Colonic mucosa (tissue), 4 donors: ENCODE measurements at regions not wholly inside any gene's neighbourhood (a gene's known extent, or its start where the extent isn't known, plus 50 kb on each side); places are given as distances from the start of the nearest gene placed in this dataset.

Experiments
- DNase-seq: peaks from one replicate; pipeline ENCODE4 v3.0.0-alpha.2; 2020
- H3K27ac ChIP-seq: fragments of 200-600 bp; one replicate; pipeline ENCODE4 v1.8.0; 2021
- H3K27me3 ChIP-seq: fragments of 200-600 bp; one replicate; pipeline ENCODE4 v1.8.0; 2021
- H3K36me3 ChIP-seq: fragments of 200-600 bp; one replicate; pipeline ENCODE4 v1.8.0; 2021
- H3K4me1 ChIP-seq: fragments of 200-600 bp; one replicate; pipeline ENCODE4 v1.8.0; 2021; ENCODE audit warnings: mild to moderate bottlenecking
- H3K4me3 ChIP-seq: fragments of 200-600 bp; one replicate; pipeline ENCODE4 v1.8.0; 2021
- H3K9ac ChIP-seq, 2 donors: one replicate each; pipeline ENCODE4 v1.7.0; 2013; ENCODE audit warnings: control low read depth in 2 of 2, low read depth in 2 of 2, low read length in 2 of 2
- H3K9me3 ChIP-seq: fragments of 200-600 bp; one replicate; pipeline ENCODE4 v1.8.0; 2021
- intact Hi-C: fragments of 100-400 bp; cut with DNase I; formaldehyde crosslinking; loops from one replicate; pipeline ENCODE4 v1.14.1; 2022
- TF ChIP-seq, protein P1 (sequence below): fragments of 200-600 bp; IDR thresholded peaks from one replicate; pipeline ENCODE4 v1.8.0; 2022; ENCODE audit warnings: antibody characterized with exemption, mild to moderate bottlenecking
- donor health status: healthy.
- donor health status: DM: no; HTN: no; CAD: no.
- donor health status: DM: no; HTN: no; CAD: no.

DNA sequence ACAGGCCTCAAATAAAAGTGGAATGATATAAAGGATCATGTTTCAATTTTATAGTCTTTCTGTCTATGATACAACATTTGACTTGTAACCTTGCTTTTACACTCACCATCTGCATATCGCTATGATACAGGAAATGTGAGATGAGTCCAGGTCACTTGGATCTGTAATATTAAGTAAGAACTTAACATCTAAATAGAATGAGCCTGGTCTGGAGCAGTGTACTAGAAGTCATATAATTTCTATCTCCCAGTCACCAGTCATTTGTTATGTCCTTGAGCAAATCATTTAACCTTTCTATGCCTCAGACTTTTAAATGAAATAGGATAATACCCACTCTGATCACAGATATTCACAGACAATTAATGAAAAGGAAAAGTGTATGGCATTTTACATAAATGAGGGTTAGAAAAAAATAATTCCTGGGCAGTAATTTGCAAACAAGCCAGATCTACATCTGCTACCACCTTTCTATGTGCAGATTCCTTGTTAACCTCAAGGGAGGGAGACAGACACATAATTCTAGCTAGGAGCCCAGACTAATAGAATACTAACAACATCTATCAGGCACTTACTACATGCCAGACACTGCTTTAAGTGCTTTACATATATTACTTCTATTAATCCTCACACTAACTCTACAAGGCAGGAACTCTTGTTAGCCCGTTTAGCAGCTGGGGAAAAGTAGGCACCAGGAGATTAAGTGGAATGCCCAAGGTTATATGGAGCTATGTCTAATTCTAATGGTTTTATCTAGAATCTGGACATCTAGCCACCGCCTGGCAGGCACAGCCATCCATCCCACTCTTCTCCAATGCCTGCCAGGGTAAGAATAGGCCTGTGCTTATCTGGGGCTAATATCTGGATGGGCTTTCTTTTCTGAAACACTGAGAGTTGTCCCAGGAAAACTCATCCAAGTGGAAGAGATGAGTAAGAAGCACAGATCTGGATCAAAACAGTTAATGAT lies 313.6 kb upstream of the CDH20 start:
- DNase-seq, result no peak
- intact Hi-C loops, result no loop called here
- no peaks in the 10 kb centered on the region for H3K36me3 ChIP-seq
- no peak overlapping the region for H3K9ac ChIP-seq
- no peaks in the 10 kb centered on the region for H3K4me1 ChIP-seq
- H3K27ac ChIP-seq, result no peak overlapping the region
- H3K4me3 ChIP-seq, result no peak overlapping the region
- TF ChIP-seq, protein P1, sequence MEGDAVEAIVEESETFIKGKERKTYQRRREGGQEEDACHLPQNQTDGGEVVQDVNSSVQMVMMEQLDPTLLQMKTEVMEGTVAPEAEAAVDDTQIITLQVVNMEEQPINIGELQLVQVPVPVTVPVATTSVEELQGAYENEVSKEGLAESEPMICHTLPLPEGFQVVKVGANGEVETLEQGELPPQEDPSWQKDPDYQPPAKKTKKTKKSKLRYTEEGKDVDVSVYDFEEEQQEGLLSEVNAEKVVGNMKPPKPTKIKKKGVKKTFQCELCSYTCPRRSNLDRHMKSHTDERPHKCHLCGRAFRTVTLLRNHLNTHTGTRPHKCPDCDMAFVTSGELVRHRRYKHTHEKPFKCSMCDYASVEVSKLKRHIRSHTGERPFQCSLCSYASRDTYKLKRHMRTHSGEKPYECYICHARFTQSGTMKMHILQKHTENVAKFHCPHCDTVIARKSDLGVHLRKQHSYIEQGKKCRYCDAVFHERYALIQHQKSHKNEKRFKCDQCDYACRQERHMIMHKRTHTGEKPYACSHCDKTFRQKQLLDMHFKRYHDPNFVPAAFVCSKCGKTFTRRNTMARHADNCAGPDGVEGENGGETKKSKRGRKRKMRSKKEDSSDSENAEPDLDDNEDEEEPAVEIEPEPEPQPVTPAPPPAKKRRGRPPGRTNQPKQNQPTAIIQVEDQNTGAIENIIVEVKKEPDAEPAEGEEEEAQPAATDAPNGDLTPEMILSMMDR, result no peak
- no peaks in the 10 kb centered on the region for H3K9me3 ChIP-seq
- H3K27me3 ChIP-seq, result no peaks in the 10 kb centered on the region

DNA sequence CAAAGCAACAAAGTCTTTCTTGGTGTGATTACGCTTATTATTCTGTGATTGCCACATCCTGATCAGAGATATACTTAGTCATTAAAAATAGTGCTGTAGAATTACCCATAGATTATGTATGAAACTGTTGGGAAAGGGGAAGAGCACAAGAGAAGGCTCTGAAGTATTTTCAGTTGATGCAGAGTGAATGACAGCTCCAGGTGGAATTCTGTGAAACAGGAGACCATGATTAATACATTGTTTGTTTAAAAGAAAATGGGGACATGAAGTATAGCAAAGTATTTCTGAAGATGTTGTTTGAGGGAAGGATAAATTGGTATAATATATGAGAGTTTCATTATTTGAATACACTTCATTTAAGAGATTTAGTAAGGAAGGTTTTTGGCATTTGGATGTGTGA lies 307.6 kb upstream of the CDH20 start:
- Histone ChIP-seq H3K9me3 (no peaks in the 10 kb centered on the region), H3K4me3 (no peak overlapping the region), H3K9ac (no peak overlapping the region), H3K27me3 (no peaks in the 10 kb centered on the region), H3K4me1 (no peaks in the 10 kb centered on the region), H3K27ac (no peak overlapping the region), H3K36me3 (no peaks in the 10 kb centered on the region)
- TF ChIP-seq, protein P1, result no peak
- no peak for DNase-seq
- intact Hi-C loops, result no loop called here

DNA sequence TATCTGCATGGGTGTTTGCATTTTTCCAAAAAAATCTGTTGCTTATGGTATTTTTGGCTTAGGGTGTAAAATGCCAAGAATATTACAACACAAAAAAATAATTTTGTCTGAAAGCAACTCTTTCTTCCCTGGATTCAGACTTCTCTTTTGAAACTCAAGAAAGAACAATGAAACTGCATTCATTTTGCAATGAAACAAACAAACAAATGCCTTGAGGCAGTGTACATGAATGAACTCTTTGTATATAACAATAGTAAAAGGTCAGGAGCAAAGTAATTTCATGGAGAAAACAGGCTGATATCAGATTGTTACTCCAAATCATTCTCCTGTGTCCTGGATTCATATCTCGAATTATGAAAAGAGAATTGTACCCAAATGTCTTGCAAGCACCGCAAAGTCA lies 301.6 kb upstream of the CDH20 start:
- H3K9ac ChIP-seq, result no peak overlapping the region
- no peaks in the 10 kb centered on the region for H3K36me3 ChIP-seq
- DNase-seq, result no peak
- H3K4me3 ChIP-seq, result no peak overlapping the region
- intact Hi-C loops, result no loop called here
- H3K4me1 ChIP-seq, result no peaks in the 10 kb centered on the region
- no peak overlapping the region for H3K27ac ChIP-seq
- TF ChIP-seq, protein P1, result no peak
- H3K9me3 ChIP-seq, result no peaks in the 10 kb centered on the region
- no peaks in the 10 kb centered on the region for H3K27me3 ChIP-seq

DNA sequence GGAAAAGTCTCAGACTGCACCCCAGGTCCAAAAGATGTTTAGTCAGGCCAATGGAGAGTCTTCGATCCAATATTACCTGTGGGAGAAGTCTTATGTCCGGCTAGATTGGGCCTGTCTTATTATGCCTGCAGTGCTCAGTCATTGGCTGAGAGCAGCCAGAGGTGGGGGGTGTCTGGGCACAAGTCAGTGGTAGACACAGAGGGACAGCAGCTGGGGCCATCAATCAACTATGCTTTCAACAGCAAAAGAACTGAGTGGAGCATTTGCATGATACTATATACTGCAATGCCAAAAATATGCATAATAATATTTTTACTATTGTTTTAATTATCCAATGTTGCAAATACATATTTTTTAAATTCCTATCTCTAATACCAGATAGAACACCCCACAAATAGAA lies 298.6 kb upstream of the CDH20 start:
- intact Hi-C loops, result no loop called here
- Histone ChIP-seq H3K9ac (no peak overlapping the region), H3K9me3 (no peaks in the 10 kb centered on the region), H3K36me3 (no peaks in the 10 kb centered on the region), H3K27ac (no peak overlapping the region), H3K27me3 (no peaks in the 10 kb centered on the region), H3K4me3 (no peak overlapping the region), H3K4me1 (no peaks in the 10 kb centered on the region)
- DNase-seq, result no peak
- TF ChIP-seq, protein P1, result no peak

DNA sequence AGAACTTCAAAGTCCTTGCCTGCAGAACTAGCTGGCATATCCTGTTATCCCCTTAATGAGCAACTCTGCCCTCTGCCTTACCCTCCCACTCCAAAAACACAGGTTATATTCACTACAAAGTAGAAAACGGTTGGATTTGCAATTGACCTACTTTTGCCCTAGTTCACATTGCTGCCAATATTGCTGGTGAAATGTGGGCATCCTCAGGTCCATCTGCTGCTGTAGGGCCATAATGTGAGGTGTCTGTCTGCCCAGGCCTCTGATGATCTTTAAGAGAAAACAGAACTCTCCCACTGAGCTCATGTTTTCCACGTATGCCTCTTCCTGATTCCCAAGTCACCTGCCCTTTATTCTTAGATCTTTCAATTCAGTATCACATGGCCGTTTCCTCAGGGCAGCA lies 294.0 kb upstream of the CDH20 start:
- intact Hi-C loops, result no loop called here
- TF ChIP-seq, protein P1, result no peak
- no peak for DNase-seq
- Histone ChIP-seq H3K9me3 (no peaks in the 10 kb centered on the region), H3K9ac (no peak overlapping the region), H3K4me1 (no peaks in the 10 kb centered on the region), H3K27me3 (no peaks in the 10 kb centered on the region), H3K4me3 (no peak overlapping the region), H3K27ac (no peak overlapping the region), H3K36me3 (no peaks in the 10 kb centered on the region)
